GM18519 (cell line): ENCODE measurements at regions not wholly inside any gene's neighbourhood (a gene's known extent, or its start where the extent isn't known, plus 50 kb on each side); places are given as distances from the start of the nearest gene placed in this dataset.
"Not testable (repeated sequence)": the region's sequence is repeated elsewhere in the genome, so short reads cannot be mapped to it uniquely, and the experiment has no call there.

Experiments
- ATAC-seq: cut with Tn5 transposase; IDR thresholded peaks from one replicate; pipeline ENCODE4 v1.9.1; 2021; ENCODE audit warnings: mild to moderate bottlenecking, moderate library complexity; ENCODE audit not compliant: unreplicated experiment, low FRiP score

GRCh38 chr14:101250336-101250947 is 310.9 kb upstream of the DIO3 start:
- ATAC-seq = no peak

GRCh38 chr14:101250948-101251811 is 310.1 kb upstream of the DIO3 start:
- no peak for ATAC-seq

DNA sequence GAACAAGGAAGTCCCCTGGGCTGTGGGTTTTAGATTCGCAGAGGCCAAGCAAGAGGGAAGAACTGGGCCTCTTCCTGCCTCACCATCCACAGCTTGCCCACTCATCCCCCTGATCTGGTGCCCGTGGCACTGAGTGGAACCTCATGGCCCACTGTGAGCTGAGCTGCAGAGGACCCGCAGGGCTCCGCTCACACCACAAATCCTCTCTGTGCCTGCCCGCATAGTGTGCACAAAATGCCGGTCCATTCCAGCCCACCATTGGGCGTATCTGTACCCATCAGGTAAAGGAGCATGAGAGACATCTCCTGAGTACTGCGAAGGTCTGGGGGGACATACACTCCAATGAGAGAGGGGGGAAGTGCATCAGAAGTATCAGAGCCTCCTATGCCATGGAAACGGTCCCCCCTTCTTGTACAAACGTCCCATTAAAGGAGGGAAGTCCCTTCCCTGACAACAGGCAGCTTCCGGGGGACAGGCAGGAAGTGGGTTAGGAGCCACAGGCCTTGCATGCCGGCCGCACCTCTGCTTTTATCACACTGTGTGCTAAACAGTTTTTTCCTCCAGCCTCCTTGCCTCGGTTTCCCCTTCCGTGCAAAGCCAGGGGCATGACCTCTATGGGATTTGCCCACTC is 309.4 kb upstream of the DIO3 start:
- no peak for ATAC-seq

GRCh38 chr14:101252443-101253214 is 308.7 kb upstream of the DIO3 start:
- no peak for ATAC-seq

DNA sequence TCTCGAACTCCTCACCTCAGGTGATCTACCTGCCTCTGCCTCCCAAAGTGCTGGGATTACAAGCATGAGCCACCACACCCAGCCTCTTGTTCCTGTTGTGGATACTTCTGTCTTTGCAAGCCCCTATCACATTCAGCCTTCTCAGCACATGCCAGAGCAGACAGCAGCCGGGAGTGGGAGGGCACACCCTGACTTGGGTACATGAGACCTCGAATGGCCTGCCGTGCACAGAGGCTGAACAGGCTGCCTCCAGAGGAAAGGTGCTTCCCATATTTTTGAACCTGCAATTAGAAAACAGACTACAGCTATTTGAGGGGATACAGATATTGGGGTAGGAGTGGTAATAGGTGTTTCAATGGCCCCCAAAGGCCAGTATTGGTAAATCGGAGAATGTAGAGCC is 307.3 kb upstream of the DIO3 start:
- ATAC-seq = no peak

GRCh38 chr14:101254805-101255764 is 306.2 kb upstream of the DIO3 start:
- no peak for ATAC-seq

DNA sequence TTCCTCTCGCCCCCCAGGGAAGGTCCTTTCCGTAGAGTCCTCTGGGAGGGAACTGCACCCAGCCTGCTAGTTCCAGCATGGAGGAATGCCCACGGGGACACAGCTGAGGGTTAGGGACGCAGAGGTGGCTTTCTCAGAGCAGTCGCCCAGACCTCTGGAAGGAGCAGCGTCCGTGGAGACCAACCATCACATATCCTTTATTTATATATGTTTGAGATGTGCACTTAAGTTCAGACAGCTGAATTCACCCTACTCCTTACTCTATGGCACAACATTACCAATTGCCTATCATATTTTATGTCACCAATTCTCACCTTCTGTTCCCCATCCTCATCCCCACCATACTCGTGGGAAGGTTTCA is 305.6 kb upstream of the DIO3 start:
- ATAC-seq = no peak

- ATAC-seq = no peak
These were observed 305.0 kb upstream of the DIO3 start for GRCh38 chr14:101256266-101256665.

GRCh38 chr14:101257551-101257950 is 303.7 kb upstream of the DIO3 start:
- ATAC-seq = no peak

DNA sequence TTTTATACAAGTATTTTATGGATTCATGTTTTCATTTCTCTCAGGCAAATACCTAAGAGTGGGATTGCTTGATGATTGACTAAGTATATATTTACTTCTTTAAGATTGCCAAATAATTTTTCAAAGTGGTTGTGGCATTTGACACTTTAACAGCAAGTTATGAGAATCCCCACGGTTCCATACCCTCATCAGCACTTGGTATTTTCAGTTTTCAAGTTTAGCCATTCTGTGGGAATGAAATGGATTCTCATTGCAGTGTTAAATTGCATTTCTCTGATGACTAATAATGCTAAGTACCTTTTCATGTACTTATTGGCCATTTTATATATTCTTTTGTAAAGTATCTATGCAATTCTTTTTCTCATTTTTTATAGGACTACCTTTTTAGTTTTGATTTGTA is 301.5 kb upstream of the DIO3 start:
- no peak for ATAC-seq

DNA sequence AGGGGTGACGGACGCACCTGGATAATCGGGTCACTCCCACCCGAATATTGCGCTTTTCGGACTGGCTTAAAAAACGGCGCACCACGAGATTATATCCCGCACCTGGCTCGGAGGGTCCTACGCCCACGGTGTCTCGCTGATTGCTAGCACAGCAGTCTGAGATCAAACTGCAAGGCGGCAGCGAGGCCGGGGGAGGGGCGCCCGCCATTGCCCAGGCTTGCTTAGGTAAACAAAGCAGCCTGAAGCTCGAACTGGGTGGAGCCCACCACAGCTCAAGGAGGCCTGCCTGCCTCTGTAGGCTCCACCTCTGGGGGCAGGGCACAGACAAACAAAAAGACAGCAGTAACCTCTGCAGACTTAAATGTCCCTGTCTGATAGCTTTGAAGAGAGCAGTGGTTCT is 294.9 kb upstream of the DIO3 start:
- ATAC-seq = not testable (repeated sequence)

DNA sequence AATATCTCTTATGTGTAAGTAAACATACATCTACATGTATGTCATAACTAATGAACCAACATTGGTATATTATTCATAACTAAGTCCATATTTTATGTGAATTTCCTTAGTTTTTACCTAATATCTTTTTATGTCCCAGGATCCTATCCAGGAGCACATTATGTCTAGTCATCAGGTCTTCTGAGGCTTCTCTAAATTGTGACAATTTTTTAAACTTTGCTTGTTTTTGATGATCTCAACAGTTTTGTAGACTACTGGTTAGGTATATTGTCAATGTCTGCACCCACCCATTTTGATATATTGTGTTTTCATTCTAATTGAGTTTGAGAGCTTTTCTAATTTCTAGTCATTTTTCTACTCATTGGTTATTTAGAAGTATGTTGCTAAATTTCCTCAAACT is 288.2 kb upstream of the DIO3 start:
- ATAC-seq = no peak

DNA sequence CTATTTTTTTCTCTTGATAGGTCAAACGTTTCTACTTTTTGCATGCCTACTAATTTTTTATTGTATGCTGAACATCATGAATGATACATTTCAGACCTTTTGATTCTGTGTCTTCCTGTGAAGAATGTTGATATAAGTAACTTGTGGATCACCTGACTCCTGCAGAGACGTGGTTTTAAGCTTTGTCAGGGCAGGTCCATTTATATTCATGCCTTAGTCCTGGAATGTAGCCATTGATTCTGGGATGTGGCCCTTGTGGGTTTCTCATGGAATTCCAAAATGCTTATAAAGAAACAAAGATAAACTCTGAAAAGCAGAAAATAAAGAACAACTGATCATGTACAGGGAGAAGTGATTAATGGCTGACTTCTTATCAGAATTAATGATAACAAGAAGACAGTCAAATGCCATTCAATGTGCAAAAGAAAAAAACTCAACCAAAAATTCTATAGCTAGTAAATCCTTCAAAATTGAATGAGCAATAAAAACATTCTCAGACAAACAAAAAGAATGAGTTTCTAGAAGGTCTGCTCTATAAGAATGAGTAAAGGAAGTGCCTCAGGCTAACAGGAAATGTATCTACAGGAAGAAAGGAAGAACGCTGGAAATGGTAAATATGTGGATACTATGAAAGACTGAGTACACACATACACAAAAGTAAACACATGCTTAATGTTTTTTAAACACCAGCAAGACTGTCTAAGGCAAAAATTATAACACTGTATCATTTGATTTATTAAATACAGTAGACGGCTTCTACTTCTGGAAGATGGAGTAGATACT is 284.8 kb upstream of the DIO3 start:
- ATAC-seq = no peak

GRCh38 chr14:101282418-101282817 is 278.9 kb upstream of the DIO3 start:
- ATAC-seq = no peak

GRCh38 chr14:101284711-101285110 is 276.6 kb upstream of the DIO3 start:
- no peak for ATAC-seq

DNA sequence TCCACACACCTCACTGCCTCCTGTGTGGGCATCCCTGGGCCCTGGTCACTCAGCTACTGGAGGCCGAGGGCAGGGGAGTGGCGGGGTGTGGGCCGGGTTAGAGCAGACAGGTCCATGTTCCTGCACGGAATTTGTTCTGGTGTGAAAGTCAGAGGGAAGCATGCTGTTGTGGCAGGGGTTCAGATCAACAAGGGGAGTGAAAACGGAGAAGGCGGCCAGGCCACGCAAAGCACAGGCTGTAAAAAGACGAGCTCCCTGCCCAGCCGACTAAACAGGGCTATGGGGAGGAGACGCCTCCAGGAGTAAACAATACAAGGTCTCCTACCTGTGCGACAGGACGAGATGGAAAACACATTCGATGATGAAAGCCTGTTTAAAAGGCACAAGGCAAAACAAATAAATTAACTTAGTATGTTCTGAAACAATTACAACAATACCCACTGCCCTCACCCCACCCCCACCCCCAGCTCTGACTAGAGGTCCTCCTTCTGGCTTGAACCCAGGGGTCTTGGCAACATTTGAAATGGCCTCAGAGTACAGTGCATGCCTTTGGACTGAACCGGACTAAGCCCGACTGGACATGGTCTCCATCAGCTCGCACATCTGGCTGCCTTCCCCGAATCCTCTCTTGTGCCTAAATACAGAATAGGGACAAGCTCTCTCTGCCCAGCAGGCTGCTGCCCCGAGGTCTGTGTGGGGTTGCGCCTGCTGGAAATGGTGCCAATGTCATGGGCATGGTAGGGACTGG is 274.9 kb upstream of the DIO3 start:
- no peak for ATAC-seq

GRCh38 chr14:101288436-101289229 is 272.7 kb upstream of the DIO3 start:
- no peak for ATAC-seq

DNA sequence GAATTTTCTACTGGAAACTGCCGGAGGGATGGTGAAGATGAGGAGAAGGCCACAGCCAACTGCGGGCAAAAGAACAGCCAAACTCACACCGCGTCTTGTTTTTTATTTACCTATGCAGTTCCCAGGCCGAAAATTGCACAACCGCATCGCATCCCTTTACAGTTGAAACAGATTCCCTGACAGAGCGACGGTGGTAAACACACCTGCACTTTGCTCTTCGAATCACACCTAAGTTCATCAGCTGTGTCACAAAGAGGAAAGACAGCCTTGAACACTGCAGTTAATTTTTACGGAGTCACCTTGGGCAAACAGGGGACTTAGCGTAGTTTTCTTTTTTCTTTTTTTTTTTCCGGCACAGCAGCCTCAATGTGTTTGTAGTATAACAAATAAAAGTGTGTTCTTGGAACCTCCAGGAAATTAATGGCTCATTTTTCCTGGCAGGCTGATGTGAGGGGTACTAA is 272.0 kb upstream of the DIO3 start:
- ATAC-seq = no peak
